ENCODE measurements at regions not wholly inside any gene's neighbourhood (a gene's known extent, or its start where the extent isn't known, plus 50 kb on each side); places are given as distances from the start of the nearest gene placed in this dataset.

GRCh38 chr2:12649602-12650400, 66.9 kb upstream of the TRIB2 start:
- TF ChIP-seq CTCF (IDR thresholded peaks at IDR 0.05) (no peak), POLR2A (IDR thresholded peaks at IDR 0.05) (no peak)
